KMS-11 (cell line): ENCODE measurements at regions not wholly inside any gene's neighbourhood (a gene's known extent, or its start where the extent isn't known, plus 50 kb on each side); places are given as distances from the start of the nearest gene placed in this dataset.

ENCODE experiments used
- H2AFZ ChIP-seq: fragments of 200-600 bp; sonication (generic); 2 replicates; pipeline ENCODE4 v1.6.1; 2016; ENCODE audit warnings: antibody characterized with exemption, mixed run types, low read depth
- H3K27ac ChIP-seq: fragments of 200-600 bp; sonication (generic); 2 replicates; pipeline ENCODE4 v1.6.1; 2016; ENCODE audit warnings: mild to moderate bottlenecking, mixed run types
- H3K27me3 ChIP-seq: fragments of 200-600 bp; sonication (generic); 2 replicates; pipeline ENCODE4 v1.6.1; 2017; ENCODE audit warnings: mild to moderate bottlenecking, low read depth, mixed run types, moderate library complexity; ENCODE audit not compliant: insufficient read depth
- H3K36me3 ChIP-seq: fragments of 200-600 bp; sonication (generic); 2 replicates; pipeline ENCODE4 v1.6.1; 2017; ENCODE audit warnings: mild to moderate bottlenecking, mixed run types; ENCODE audit not compliant: insufficient read depth
- H3K4me1 ChIP-seq: fragments of 200-600 bp; sonication (generic); 2 replicates; pipeline ENCODE4 v1.6.1; 2016; ENCODE audit warnings: mild to moderate bottlenecking, low read depth, mixed run types; ENCODE audit not compliant: poor library complexity, severe bottlenecking
- H3K4me2 ChIP-seq: fragments of 200-600 bp; sonication (generic); 2 replicates; pipeline ENCODE4 v1.7.0; 2016; ENCODE audit warnings: mild to moderate bottlenecking, mixed run types
- H3K4me3 ChIP-seq: fragments of 200-600 bp; sonication (generic); IDR thresholded peaks from 2 replicates; pipeline ENCODE4 v1.6.1; 2017; ENCODE audit warnings: low read depth, low read length, mixed read lengths; ENCODE audit not compliant: insufficient read depth
- H3K79me2 ChIP-seq: fragments of 200-600 bp; sonication (generic); 2 replicates; pipeline ENCODE4 v1.6.1; 2016; ENCODE audit warnings: low read depth, mixed run types; ENCODE audit not compliant: insufficient read depth
- H3K9ac ChIP-seq: fragments of 200-600 bp; sonication (generic); 2 replicates; pipeline ENCODE4 v1.6.1; 2016; ENCODE audit warnings: mild to moderate bottlenecking, mixed run types
- H4K20me1 ChIP-seq: fragments of 200-600 bp; sonication (generic); 2 replicates; pipeline ENCODE4 v1.6.1; 2016; ENCODE audit warnings: mild to moderate bottlenecking, mixed run types; ENCODE audit not compliant: insufficient read depth
- CTCF ChIP-seq: fragments of 200-600 bp; sonication (generic); conservative IDR thresholded peaks from 2 replicates; pipeline ENCODE4 v1.6.1; 2017; ENCODE audit warnings: low read depth, mild to moderate bottlenecking, antibody characterized with exemption, low read length, moderate library complexity, mixed read lengths

DNA sequence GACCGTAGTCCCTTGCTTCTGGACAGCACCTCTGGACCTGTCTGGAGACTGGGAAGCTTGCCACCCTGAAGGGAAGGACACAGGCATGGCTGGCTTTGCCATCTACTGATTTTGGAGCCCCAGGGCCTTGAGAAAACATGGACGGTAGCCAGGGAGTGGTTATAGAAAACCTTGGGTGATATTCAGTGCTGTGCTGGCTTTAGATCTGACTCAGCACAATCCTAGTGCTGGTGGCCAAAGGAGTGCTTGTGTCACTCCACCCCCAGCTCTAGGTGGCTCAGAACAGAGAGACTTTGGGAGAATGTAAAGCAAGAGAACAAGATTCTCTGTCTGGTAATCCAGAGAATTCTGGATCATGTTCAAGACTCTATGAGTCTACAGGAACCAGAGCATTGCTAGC lies 214.5 kb upstream of the IGF1 start:
- TF ChIP-seq CTCF = no peak
- Histone ChIP-seq H3K4me2 (no peak overlapping the region), H3K9ac (no peak overlapping the region), H3K79me2 (no peaks in the 10 kb centered on the region), H3K27ac (no peak overlapping the region), H3K27me3 (no peaks in the 10 kb centered on the region), H2AFZ (no peak overlapping the region), H3K4me3 (no peak overlapping the region), H3K4me1 (no peaks in the 10 kb centered on the region), H4K20me1 (no peaks in the 10 kb centered on the region), H3K36me3 (no peaks in the 10 kb centered on the region)

DNA sequence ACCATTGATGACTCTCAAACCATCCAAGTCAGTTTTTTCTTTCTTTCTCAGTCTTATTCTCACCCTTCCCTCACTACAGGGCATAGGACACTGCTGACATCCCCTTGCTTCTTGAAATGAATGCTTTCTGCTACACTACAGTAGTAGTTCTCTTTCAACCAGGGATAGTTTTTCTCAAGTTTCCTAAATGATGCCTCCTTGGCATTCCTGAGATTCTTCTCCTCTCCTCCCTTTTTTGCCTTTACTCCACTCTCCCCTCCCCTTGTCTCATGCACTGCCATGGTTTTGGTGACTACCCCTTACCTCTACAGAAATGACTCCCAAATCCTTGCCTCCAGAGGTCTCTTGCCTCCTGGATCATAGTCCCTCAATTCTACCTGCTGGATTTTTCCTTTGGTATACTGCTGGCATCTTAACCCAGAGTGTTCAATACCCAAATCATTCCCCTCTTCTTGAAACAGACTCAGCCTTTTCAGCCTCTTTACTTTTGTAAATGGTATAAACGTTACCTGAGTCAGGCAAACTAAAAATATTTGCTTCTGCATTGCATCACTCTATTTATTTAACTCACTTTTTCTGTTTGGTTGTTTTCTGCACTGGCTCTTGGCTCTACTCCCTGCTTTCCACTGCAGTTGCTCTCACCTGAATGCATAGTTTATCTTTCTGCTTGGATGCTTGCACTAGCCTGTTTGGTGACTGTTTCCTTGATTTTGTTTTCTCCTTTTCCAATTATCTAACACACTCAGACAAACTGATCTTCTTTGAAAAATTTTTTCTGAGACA lies 211.6 kb upstream of the IGF1 start:
- Histone ChIP-seq H3K79me2 (no peaks in the 10 kb centered on the region), H3K27me3 (no peaks in the 10 kb centered on the region), H3K4me2 (no peak overlapping the region), H3K9ac (no peak overlapping the region), H4K20me1 (no peaks in the 10 kb centered on the region), H3K36me3 (no peaks in the 10 kb centered on the region), H2AFZ (no peak overlapping the region), H3K27ac (no peak overlapping the region), H3K4me1 (no peaks in the 10 kb centered on the region), H3K4me3 (no peak overlapping the region)
- TF ChIP-seq CTCF = no peak

- Histone ChIP-seq H3K4me1 (no peaks in the 10 kb centered on the region), H3K27ac (no peak overlapping the region), H3K27me3 (no peaks in the 10 kb centered on the region), H3K9ac (no peak overlapping the region), H2AFZ (no peak overlapping the region), H3K4me2 (no peak overlapping the region), H3K79me2 (no peaks in the 10 kb centered on the region), H3K36me3 (no peaks in the 10 kb centered on the region), H3K4me3 (no peak overlapping the region), H4K20me1 (no peaks in the 10 kb centered on the region)
- no peak for TF ChIP-seq CTCF
These were observed 209.9 kb upstream of the IGF1 start for GRCh38 chr12:102690253-102690652.

DNA sequence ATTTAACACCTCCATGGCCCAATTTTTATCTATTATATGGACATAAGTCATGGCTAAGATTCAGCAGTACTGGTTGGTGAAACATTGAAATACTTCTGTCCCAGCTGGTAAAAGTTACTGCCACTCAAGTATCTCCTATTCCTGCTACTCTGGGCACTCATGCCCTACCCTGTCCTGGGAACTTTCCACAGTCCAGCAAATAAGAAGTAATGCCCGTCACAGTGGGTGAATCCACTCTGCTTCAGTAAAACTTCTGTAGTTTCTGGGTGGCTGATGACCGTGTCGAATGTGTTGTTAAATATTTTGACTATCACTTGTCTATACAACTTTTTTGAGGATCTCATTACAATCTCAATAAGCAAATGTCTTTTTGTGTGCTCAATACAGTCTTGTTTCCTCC lies 209.3 kb upstream of the IGF1 start:
- no peak overlapping the region for H3K27ac ChIP-seq

More for the DNA sequence above, 209.3 kb upstream of the IGF1 start:
- H3K4me1 ChIP-seq = no peaks in the 10 kb centered on the region
- H3K9ac ChIP-seq = no peak overlapping the region
- no peaks in the 10 kb centered on the region for H3K27me3 ChIP-seq
- H4K20me1 ChIP-seq = no peaks in the 10 kb centered on the region
- H3K36me3 ChIP-seq = no peaks in the 10 kb centered on the region
- no peaks in the 10 kb centered on the region for H3K79me2 ChIP-seq
- H3K4me3 ChIP-seq = no peak overlapping the region
- no peak overlapping the region for H2AFZ ChIP-seq
- TF ChIP-seq CTCF = no peak
- H3K4me2 ChIP-seq = no peak overlapping the region
